ENCODE measurements at regions not wholly inside any gene's neighbourhood (a gene's known extent, or its start where the extent isn't known, plus 50 kb on each side); places are given as distances from the start of the nearest gene placed in this dataset.
A peak's percentile ranks its signal among the peaks of the same experiment; 100 is the strongest.

- no peak overlapping the region for H3K27ac Mint-ChIP-seq (ENCODE audit: unreplicated experiment)
- H3K36me3 Mint-ChIP-seq (ENCODE audit: low read depth): no peaks in the 10 kb centered on the region
- no peak for DNase-seq (ENCODE audit: low read depth, low spot score)
- no peak for TF ChIP-seq CTCF (conservative IDR thresholded peaks at IDR 0.05)
- peaks cover 34% of the 10 kb centered on the region for H3K4me1 Mint-ChIP-seq
- H3K27me3 Mint-ChIP-seq (ENCODE audit: low read depth): no peaks in the 10 kb centered on the region
- no peak overlapping the region for H3K4me3 Mint-ChIP-seq
- no peaks in the 10 kb centered on the region for H3K9me3 Mint-ChIP-seq
These were observed 194.5 kb downstream of the SNX19 start for GRCh38 chr11:130721736-130722135.

GRCh38 chr11:130722401-130722800 is 193.9 kb downstream of the SNX19 start:
- no peak overlapping the region for H3K4me3 Mint-ChIP-seq
- H3K27ac Mint-ChIP-seq (ENCODE audit: unreplicated experiment): no peak overlapping the region
- no peaks in the 10 kb centered on the region for H3K27me3 Mint-ChIP-seq (ENCODE audit: low read depth)
- H3K9me3 Mint-ChIP-seq: no peaks in the 10 kb centered on the region
- no peak for DNase-seq (ENCODE audit: low read depth, low spot score)
- H3K4me1 Mint-ChIP-seq: peaks cover 34% of the 10 kb centered on the region
- H3K36me3 Mint-ChIP-seq (ENCODE audit: low read depth): no peaks in the 10 kb centered on the region
- TF ChIP-seq CTCF (conservative IDR thresholded peaks at IDR 0.05): no peak

GRCh38 chr11:130725421-130726233 is 190.7 kb downstream of the SNX19 start:
- peaks cover 14% of the 10 kb centered on the region for H3K4me1 Mint-ChIP-seq
- H3K27ac Mint-ChIP-seq (ENCODE audit: unreplicated experiment): peak overlapping the region; percentile 60
- TF ChIP-seq CTCF (conservative IDR thresholded peaks at IDR 0.05): no peak
- H3K27me3 Mint-ChIP-seq (ENCODE audit: low read depth): no peaks in the 10 kb centered on the region
- H3K4me3 Mint-ChIP-seq: no peak overlapping the region
- DNase-seq (ENCODE audit: low read depth, low spot score): no peak
- H3K36me3 Mint-ChIP-seq (ENCODE audit: low read depth): peaks cover 3% of the 10 kb centered on the region
- H3K9me3 Mint-ChIP-seq: peaks cover 3% of the 10 kb centered on the region

GRCh38 chr11:130726234-130727037 is 189.8 kb downstream of the SNX19 start:
- peaks cover 4% of the 10 kb centered on the region for H3K36me3 Mint-ChIP-seq (ENCODE audit: low read depth)
- H3K9me3 Mint-ChIP-seq: peaks cover 5% of the 10 kb centered on the region
- no peaks in the 10 kb centered on the region for H3K27me3 Mint-ChIP-seq (ENCODE audit: low read depth)
- H3K27ac Mint-ChIP-seq (ENCODE audit: unreplicated experiment): peak overlapping the region; percentile 43
- no peak overlapping the region for H3K4me3 Mint-ChIP-seq
- no peak for DNase-seq (ENCODE audit: low read depth, low spot score)
- H3K4me1 Mint-ChIP-seq: peaks cover 14% of the 10 kb centered on the region
- TF ChIP-seq CTCF (conservative IDR thresholded peaks at IDR 0.05): no peak

GRCh38 chr11:130727157-130728119 is 188.8 kb downstream of the SNX19 start:
- Mint-ChIP-seq H3K4me3 (no peak overlapping the region), H3K9me3 (peaks cover 6% of the 10 kb centered on the region), H3K27ac (ENCODE audit: unreplicated experiment) (no peak overlapping the region), H3K4me1 (peaks cover 14% of the 10 kb centered on the region), H3K27me3 (ENCODE audit: low read depth) (no peaks in the 10 kb centered on the region), H3K36me3 (ENCODE audit: low read depth) (peaks cover 8% of the 10 kb centered on the region)
- TF ChIP-seq CTCF (conservative IDR thresholded peaks at IDR 0.05): no peak
- no peak for DNase-seq (ENCODE audit: low read depth, low spot score)
